ENCODE measurements at regions not wholly inside any gene's neighbourhood (a gene's known extent, or its start where the extent isn't known, plus 50 kb on each side); places are given as distances from the start of the nearest gene placed in this dataset.

DNA sequence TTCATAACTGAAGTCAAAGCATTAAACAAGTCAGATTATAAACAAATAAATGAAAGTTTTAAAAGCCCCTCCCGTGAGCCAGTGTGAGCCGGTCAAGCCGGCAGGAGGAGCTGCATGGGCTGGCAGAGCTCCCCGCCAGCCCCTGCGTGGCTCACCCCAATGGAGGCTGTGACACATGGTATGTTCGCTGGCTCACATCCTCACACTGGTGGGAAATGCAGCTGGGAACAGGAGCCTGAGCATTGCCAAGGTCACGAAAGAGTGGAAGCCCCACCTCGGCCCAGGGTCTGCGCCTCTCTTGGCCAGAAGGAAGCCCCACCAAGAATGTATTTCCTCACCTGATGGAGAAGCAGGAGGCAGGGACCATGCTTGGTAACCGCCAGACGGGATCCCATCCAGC, 261.7 kb upstream of the TCERG1L start:
- no peak overlapping the region for H3K14ac ChIP-seq (ENCODE audit: insufficient read depth, low read length)
- no peak overlapping the region for H2BK5ac ChIP-seq (ENCODE audit: insufficient read length, low read length)
- H2BK15ac ChIP-seq (ENCODE audit: low read depth, low read length), result no peak overlapping the region
- H3K4me1 ChIP-seq (ENCODE audit: insufficient read depth, low read length), result no peaks in the 10 kb centered on the region
- H3K79me2 ChIP-seq (ENCODE audit: insufficient read depth, low read length), result no peaks in the 10 kb centered on the region
- no peak overlapping the region for H3K27ac ChIP-seq (ENCODE audit: insufficient read length, low read depth, low read length)
- Mint-ChIP-seq H3K27me3 (ENCODE audit: low read depth) (no peaks in the 10 kb centered on the region; the same call in 1 of the 2 replicates), H3K4me1 (0 out of 4 replicates have a peak, but pooled peaks cover 0 to 4% of the 10 kb centered on the region in 2 experiments), H3K36me3 (ENCODE audit: insufficient read depth in 1 of 3, low read depth in 3 of 3) (no peaks in the 10 kb centered on the region; a peak in 1 of 7 replicates), H3K27ac (no peak overlapping the region), H3K9me3 (no peaks in the 10 kb centered on the region), H3K4me3 (no peak overlapping the region)
- no peak overlapping the region for H2BK120ac ChIP-seq (ENCODE audit: low read depth, low read length, poor library complexity, severe bottlenecking)
- H3K56ac ChIP-seq (ENCODE audit: insufficient read length, low read depth, low read length), result no peak overlapping the region
- H3K9ac ChIP-seq (ENCODE audit: extremely low read depth, insufficient read length, low read length), result no peak overlapping the region
- H4K20me1 ChIP-seq (ENCODE audit: control insufficient read depth, insufficient read depth, insufficient read length), result no peaks in the 10 kb centered on the region
- no peak overlapping the region for H2AK5ac ChIP-seq (ENCODE audit: insufficient read length, low read length)
- H3T11ph ChIP-seq (ENCODE audit: low read length), result no peak overlapping the region
- no peak overlapping the region for H2AFZ ChIP-seq (ENCODE audit: low read length)
- no peak overlapping the region for H3K4me2 ChIP-seq (ENCODE audit: insufficient read depth, insufficient read length, low read length)
- H3K4ac ChIP-seq (ENCODE audit: low read depth, low read length), result no peak overlapping the region
- no peaks in the 10 kb centered on the region for H3K9me3 ChIP-seq (ENCODE audit: control insufficient read depth, low read depth, low read length)
- H4K5ac ChIP-seq (ENCODE audit: insufficient read length, low read depth, low read length), result no peak overlapping the region
- H2BK12ac ChIP-seq (ENCODE audit: insufficient read length, low read depth, low read length), result no peak overlapping the region
- no peaks in the 10 kb centered on the region for H3K79me1 ChIP-seq (ENCODE audit: insufficient read depth, low read depth, low read length, poor library complexity, severe bottlenecking)
- H2BK20ac ChIP-seq (ENCODE audit: low read depth, low read length, poor library complexity, severe bottlenecking), result no peak overlapping the region
- DNase-seq, result no peak
- H3K23ac ChIP-seq (ENCODE audit: insufficient read length, low read depth, low read length), result no peak overlapping the region
- H3K23me2 ChIP-seq (ENCODE audit: insufficient read length, low read depth, low read length, poor library complexity, severe bottlenecking), result no peaks in the 10 kb centered on the region
- no peak overlapping the region for H3K18ac ChIP-seq (ENCODE audit: insufficient read length, low read depth, low read length)
- H4K8ac ChIP-seq (replicated peaks; ENCODE audit: insufficient read length, low read depth, low read length), result no peak overlapping the region
- no peak overlapping the region for H4K91ac ChIP-seq (ENCODE audit: insufficient read length, low read depth, low read length)
- TF ChIP-seq, protein P1, sequence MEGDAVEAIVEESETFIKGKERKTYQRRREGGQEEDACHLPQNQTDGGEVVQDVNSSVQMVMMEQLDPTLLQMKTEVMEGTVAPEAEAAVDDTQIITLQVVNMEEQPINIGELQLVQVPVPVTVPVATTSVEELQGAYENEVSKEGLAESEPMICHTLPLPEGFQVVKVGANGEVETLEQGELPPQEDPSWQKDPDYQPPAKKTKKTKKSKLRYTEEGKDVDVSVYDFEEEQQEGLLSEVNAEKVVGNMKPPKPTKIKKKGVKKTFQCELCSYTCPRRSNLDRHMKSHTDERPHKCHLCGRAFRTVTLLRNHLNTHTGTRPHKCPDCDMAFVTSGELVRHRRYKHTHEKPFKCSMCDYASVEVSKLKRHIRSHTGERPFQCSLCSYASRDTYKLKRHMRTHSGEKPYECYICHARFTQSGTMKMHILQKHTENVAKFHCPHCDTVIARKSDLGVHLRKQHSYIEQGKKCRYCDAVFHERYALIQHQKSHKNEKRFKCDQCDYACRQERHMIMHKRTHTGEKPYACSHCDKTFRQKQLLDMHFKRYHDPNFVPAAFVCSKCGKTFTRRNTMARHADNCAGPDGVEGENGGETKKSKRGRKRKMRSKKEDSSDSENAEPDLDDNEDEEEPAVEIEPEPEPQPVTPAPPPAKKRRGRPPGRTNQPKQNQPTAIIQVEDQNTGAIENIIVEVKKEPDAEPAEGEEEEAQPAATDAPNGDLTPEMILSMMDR (conservative IDR thresholded peaks at IDR 0.05), result no peak
- no CpG with 5 or more reads among the region's 11 CpGs for WGBS (ENCODE audit: extremely low coverage, insufficient read length, low lambda C conversion rate)
- no peaks in the 10 kb centered on the region for H3K27me3 ChIP-seq (ENCODE audit: insufficient read depth, low read length)
